ENCODE measurements at regions not wholly inside any gene's neighbourhood (a gene's known extent, or its start where the extent isn't known, plus 50 kb on each side); places are given as distances from the start of the nearest gene placed in this dataset.

GRCh38 chr4:71938776-71939175 is 93.0 kb upstream of the NPFFR2 start:
- no peaks in the 10 kb centered on the region for H3K79me2 ChIP-seq (ENCODE audit: control insufficient read depth in 1 of 2, insufficient read depth in 2 of 2, low read length in 2 of 2)
- no peak overlapping the region for H3K18ac ChIP-seq (ENCODE audit: extremely low read depth, low read length)
- H2BK5ac ChIP-seq (ENCODE audit: low read depth, low read length): no peak overlapping the region
- H4K20me1 ChIP-seq (replicated peaks in 1 of 2; ENCODE audit: control insufficient read depth in 1 of 2, insufficient read depth in 2 of 2, low read length in 2 of 2): no peaks in the 10 kb centered on the region
- no peak overlapping the region for H3K4ac ChIP-seq (replicated peaks; ENCODE audit: insufficient read length, low read depth, low read length)
- H3K56ac ChIP-seq (replicated peaks; ENCODE audit: insufficient read length, low read depth, low read length): no peak overlapping the region
- no peak overlapping the region for H4K8ac ChIP-seq (ENCODE audit: extremely low read depth, insufficient read depth, low read length)
- H3K36me3 ChIP-seq (ENCODE audit: control insufficient read depth in 2 of 4, insufficient read depth in 4 of 4, low read length in 3 of 4): no peaks in the 10 kb centered on the region
- H2BK20ac ChIP-seq (ENCODE audit: low read length): no peak overlapping the region
- no peak overlapping the region for H3K27ac ChIP-seq (ENCODE audit: low read depth, low read length)
- FAIRE-seq: no peak
- H3K4me2 ChIP-seq (ENCODE audit: insufficient read depth in 1 of 2, low read depth in 2 of 2, low read length in 2 of 2): no peak overlapping the region
- no peak overlapping the region for H2BK12ac ChIP-seq (ENCODE audit: low read depth, low read length)
- DNase-seq (ENCODE audit: low read depth in 1 of 2, low spot score in 2 of 2): no peak
- no peak overlapping the region for H3K9ac ChIP-seq (replicated peaks in 1 of 4; ENCODE audit: extremely low read depth in 1 of 4, low read depth in 3 of 4, low read length in 3 of 4)
- ChIA-PET CTCF (ENCODE audit: partially characterized antibody) (interaction anchor here (1.2 to 1.4 kb wide), 2 partner anchors 153 to 166 kb away, joined by 4 to 5 read pairs; no protein-coding TSS in a partner anchor), POLR2A (ENCODE audit: partially characterized antibody) (no interaction called here)
- no peaks in the 10 kb centered on the region for H3K23me2 ChIP-seq (ENCODE audit: low read depth, low read length)
- no peak overlapping the region for H3K23ac ChIP-seq (ENCODE audit: insufficient read length)
- no peak overlapping the region for H4K5ac ChIP-seq (ENCODE audit: insufficient read length, low read depth, low read length)
- H3K4me1 ChIP-seq (replicated peaks in 1 of 4; ENCODE audit: control insufficient read depth in 3 of 4, insufficient read depth in 4 of 4, low read length in 3 of 4): no peaks in the 10 kb centered on the region
- 0 out of 4 replicates have a peak, but pooled peaks cover 0 to under 1% of the 10 kb centered on the region in 2 experiments for H3K9me3 ChIP-seq (ENCODE audit: insufficient read depth in 2 of 2, low read depth in 1 of 2, low read length in 1 of 2)
- no peak overlapping the region for H2AK5ac ChIP-seq (ENCODE audit: low read depth, low read length)
- no peak overlapping the region for H3K4me3 ChIP-seq (ENCODE audit: extremely low read depth in 1 of 4, insufficient read depth in 2 of 4, low read depth in 3 of 4, low read length in 4 of 4)
- H2AFZ ChIP-seq (ENCODE audit: low read length): no peak overlapping the region
- no peaks in the 10 kb centered on the region for H3K79me1 ChIP-seq (ENCODE audit: low read depth, low read length)
- H3K14ac ChIP-seq (ENCODE audit: insufficient read length): no peak overlapping the region
- H3K27me3 ChIP-seq (replicated peaks in 1 of 4; ENCODE audit: control insufficient read depth in 3 of 4, extremely low read depth in 1 of 4, insufficient read depth in 3 of 4, low read length in 3 of 4): no peaks in the 10 kb centered on the region
- H2BK15ac ChIP-seq (ENCODE audit: low read length): no peak overlapping the region
- H2BK120ac ChIP-seq (replicated peaks; ENCODE audit: low read depth, low read length): no peak overlapping the region
- H4K91ac ChIP-seq (replicated peaks; ENCODE audit: insufficient read length, low read length): no peak overlapping the region
- TF ChIP-seq BRCA1 (IDR thresholded peaks at IDR 0.05; ENCODE audit: low read depth, low read length): no peak
- no peak for TF ChIP-seq RXRA (IDR thresholded peaks at IDR 0.05; ENCODE audit: insufficient read depth, low read depth, low read length)
- TF ChIP-seq TEAD4 (IDR thresholded peaks at IDR 0.05; ENCODE audit: low read depth, low read length): no peak
- no peak for TF ChIP-seq ASH2L (IDR thresholded peaks at IDR 0.05; ENCODE audit: low read length)
- TF ChIP-seq MAX (IDR thresholded peaks at IDR 0.05): no peak
- TF ChIP-seq NANOG (IDR thresholded peaks at IDR 0.05; ENCODE audit: insufficient read depth, low read depth, low read length, poor library complexity, severe bottlenecking): no peak
- TF ChIP-seq EP300 (IDR thresholded peaks at IDR 0.05; ENCODE audit: borderline replicate concordance in 1 of 2, low read depth in 2 of 2, low read length in 2 of 2): no peak
- no peak for TF ChIP-seq JUND (IDR thresholded peaks at IDR 0.05; ENCODE audit: low read length)
- TF ChIP-seq MAFK (IDR thresholded peaks at IDR 0.05; ENCODE audit: low read depth, low read length): no peak
- no peak for TF ChIP-seq SIRT6 (IDR thresholded peaks at IDR 0.05; ENCODE audit: low read length)
- no peak for TF ChIP-seq SP4 (IDR thresholded peaks at IDR 0.05; ENCODE audit: low read length)
- TF ChIP-seq TAF1 (IDR thresholded peaks at IDR 0.05; ENCODE audit: low read depth, low read length): no peak
- TF ChIP-seq RBBP5 (IDR thresholded peaks at IDR 0.05; ENCODE audit: borderline replicate concordance, low read depth, low read length): no peak
- TF ChIP-seq EZH2 (IDR thresholded peaks at IDR 0.05; ENCODE audit: low read depth, low read length, severe bottlenecking): no peak
- TF ChIP-seq GABPA (IDR thresholded peaks at IDR 0.05; ENCODE audit: borderline replicate concordance, insufficient read depth, low read length): no peak
- TF ChIP-seq NRF1 (IDR thresholded peaks at IDR 0.05; ENCODE audit: low read depth, low read length): no peak
- TF ChIP-seq KDM1A (IDR thresholded peaks at IDR 0.05; ENCODE audit: borderline replicate concordance, low read length): no peak
